ENCODE measurements at regions not wholly inside any gene's neighbourhood (a gene's known extent, or its start where the extent isn't known, plus 50 kb on each side); places are given as distances from the start of the nearest gene placed in this dataset.
"Not testable (repeated sequence)": the region's sequence is repeated elsewhere in the genome, so short reads cannot be mapped to it uniquely, and the experiment has no call there.

DNA sequence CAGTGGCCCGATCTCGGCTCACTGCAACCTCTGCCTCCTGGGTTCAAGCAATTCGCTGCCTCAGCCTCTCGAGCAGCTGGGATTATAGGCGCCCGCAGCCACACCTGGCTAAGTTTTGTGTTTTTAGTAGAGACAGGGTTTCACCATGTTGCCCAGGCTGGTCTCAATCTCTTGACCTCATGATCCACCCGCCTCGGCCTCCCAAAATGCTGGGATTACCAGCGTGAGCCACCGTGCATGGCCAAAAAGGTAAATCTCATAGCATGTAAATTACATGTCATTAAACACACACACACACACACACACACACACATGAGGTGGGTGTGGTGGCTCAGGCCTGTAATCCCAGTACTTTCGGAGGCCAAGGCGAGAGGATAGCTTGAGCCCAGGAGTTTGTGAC is 53.7 kb upstream of the SEPTIN5 start:
- TF ChIP-seq, protein P1, sequence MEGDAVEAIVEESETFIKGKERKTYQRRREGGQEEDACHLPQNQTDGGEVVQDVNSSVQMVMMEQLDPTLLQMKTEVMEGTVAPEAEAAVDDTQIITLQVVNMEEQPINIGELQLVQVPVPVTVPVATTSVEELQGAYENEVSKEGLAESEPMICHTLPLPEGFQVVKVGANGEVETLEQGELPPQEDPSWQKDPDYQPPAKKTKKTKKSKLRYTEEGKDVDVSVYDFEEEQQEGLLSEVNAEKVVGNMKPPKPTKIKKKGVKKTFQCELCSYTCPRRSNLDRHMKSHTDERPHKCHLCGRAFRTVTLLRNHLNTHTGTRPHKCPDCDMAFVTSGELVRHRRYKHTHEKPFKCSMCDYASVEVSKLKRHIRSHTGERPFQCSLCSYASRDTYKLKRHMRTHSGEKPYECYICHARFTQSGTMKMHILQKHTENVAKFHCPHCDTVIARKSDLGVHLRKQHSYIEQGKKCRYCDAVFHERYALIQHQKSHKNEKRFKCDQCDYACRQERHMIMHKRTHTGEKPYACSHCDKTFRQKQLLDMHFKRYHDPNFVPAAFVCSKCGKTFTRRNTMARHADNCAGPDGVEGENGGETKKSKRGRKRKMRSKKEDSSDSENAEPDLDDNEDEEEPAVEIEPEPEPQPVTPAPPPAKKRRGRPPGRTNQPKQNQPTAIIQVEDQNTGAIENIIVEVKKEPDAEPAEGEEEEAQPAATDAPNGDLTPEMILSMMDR (IDR thresholded peaks at IDR 0.05), result not testable (repeated sequence)
- TF ChIP-seq POLR2A (IDR thresholded peaks at IDR 0.05), result not testable (repeated sequence)

Data from lower leg skin (tissue), 3 donors.